ENCODE measurements at regions not wholly inside any gene's neighbourhood (a gene's known extent, or its start where the extent isn't known, plus 50 kb on each side); places are given as distances from the start of the nearest gene placed in this dataset.

DNA sequence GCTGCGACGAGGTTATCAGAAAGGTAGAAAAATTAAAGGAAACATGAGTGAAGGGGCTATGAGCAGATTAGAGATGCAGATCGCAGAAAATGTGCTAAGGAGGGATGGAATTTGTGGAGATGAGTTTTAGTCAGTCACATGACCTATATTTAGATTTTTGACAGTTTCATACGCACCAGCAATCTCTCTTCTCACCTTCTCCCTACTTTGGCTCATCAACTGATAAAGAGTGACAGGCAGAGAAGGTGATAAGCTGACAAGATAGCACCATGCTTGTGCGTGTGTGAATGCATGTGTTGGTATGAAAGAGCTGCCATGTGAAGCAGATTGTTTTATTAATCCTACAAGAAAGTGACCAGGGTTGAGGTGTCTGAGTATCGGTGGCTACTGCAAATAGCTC lies 252.6 kb downstream of the RAP2A start:
- Histone ChIP-seq H3K27ac (no peak overlapping the region), H3K4me3 (no peak overlapping the region), H3K4me1 (no peaks in the 10 kb centered on the region), H3K27me3 (no peaks in the 10 kb centered on the region), H3K36me3 (no peaks in the 10 kb centered on the region), H3K9me3 (no peaks in the 10 kb centered on the region)
- TF ChIP-seq, protein P1, sequence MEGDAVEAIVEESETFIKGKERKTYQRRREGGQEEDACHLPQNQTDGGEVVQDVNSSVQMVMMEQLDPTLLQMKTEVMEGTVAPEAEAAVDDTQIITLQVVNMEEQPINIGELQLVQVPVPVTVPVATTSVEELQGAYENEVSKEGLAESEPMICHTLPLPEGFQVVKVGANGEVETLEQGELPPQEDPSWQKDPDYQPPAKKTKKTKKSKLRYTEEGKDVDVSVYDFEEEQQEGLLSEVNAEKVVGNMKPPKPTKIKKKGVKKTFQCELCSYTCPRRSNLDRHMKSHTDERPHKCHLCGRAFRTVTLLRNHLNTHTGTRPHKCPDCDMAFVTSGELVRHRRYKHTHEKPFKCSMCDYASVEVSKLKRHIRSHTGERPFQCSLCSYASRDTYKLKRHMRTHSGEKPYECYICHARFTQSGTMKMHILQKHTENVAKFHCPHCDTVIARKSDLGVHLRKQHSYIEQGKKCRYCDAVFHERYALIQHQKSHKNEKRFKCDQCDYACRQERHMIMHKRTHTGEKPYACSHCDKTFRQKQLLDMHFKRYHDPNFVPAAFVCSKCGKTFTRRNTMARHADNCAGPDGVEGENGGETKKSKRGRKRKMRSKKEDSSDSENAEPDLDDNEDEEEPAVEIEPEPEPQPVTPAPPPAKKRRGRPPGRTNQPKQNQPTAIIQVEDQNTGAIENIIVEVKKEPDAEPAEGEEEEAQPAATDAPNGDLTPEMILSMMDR (IDR thresholded peaks at IDR 0.05), result no peak
- TF ChIP-seq POLR2A (IDR thresholded peaks at IDR 0.05), result no peak
- 75 to 81% methylated on average over 6 of the region's 6 CpGs for WGBS, 2 donors
- DNase-seq, result no peak
- intact Hi-C loops (cut with DNase I), result no loop called here

GRCh38 chr13:97692628-97693027 lies 258.7 kb downstream of the RAP2A start:
- Histone ChIP-seq H3K27me3 (no peaks in the 10 kb centered on the region), H3K9me3 (no peaks in the 10 kb centered on the region), H3K36me3 (no peaks in the 10 kb centered on the region), H3K27ac (no peak overlapping the region), H3K4me3 (no peak overlapping the region), H3K4me1 (no peaks in the 10 kb centered on the region)
- no peak for DNase-seq
- WGBS, 2 donors, result 69 to 80% methylated on average over 2 of the region's 2 CpGs
- intact Hi-C loops (cut with DNase I), result no loop called here
- TF ChIP-seq, protein P1 (IDR thresholded peaks at IDR 0.05), result no peak
- TF ChIP-seq POLR2A (IDR thresholded peaks at IDR 0.05), result no peak

DNA sequence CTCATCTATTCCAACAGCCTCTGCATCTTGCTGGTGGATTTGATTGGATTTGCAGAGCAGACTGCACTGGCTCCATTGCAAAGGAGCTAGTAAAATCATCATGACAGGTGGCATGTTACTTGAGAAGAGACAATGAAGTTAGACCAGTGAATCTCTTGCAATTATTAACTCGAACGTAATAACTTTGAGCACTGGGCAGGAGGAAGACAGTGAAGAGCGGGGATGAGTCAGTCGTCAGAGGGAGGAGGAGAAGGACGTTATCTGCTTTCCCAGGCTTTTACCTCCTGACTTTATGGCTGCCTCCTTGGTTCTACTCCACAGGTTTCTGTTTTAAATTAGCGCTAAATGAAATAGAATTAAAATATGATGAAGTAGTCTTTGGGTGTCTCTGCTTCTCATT lies 257.8 kb upstream of the IPO5 start:
- no peaks in the 10 kb centered on the region for H3K4me1 ChIP-seq
- H3K9me3 ChIP-seq, result no peaks in the 10 kb centered on the region
- no peak for DNase-seq
- intact Hi-C loops (cut with DNase I), result no loop called here
- H3K4me3 ChIP-seq, result no peak overlapping the region
- no peaks in the 10 kb centered on the region for H3K36me3 ChIP-seq
- WGBS, 2 donors, result 68 to 85% methylated on average over 6 of the region's 6 CpGs
- TF ChIP-seq POLR2A (IDR thresholded peaks at IDR 0.05), result no peak
- TF ChIP-seq, protein P1 (IDR thresholded peaks at IDR 0.05), result no peak
- H3K27me3 ChIP-seq, result no peaks in the 10 kb centered on the region
- no peak overlapping the region for H3K27ac ChIP-seq

DNA sequence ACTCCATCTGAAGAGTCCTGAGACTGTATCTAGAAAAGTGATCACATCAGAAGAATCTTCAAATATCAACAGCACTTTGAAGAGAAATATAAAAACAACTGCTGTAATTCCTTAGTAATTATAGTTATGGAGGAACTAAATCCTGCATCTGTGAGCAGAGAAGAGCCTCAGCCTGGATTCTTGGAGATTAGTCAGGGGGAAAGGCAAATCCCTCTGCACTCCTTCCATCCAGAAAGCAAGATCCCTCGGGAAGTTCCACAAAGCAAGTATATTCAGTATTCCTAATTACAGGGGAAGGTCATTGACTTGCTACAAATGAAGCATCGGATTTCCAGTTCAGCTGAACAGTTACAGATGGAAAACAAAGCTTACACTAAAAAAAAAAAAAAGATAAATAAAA lies 256.6 kb upstream of the IPO5 start:
- no peaks in the 10 kb centered on the region for H3K27me3 ChIP-seq
- intact Hi-C loops (cut with DNase I), result no loop called here
- H3K27ac ChIP-seq, result no peak overlapping the region
- H3K4me3 ChIP-seq, result no peak overlapping the region
- TF ChIP-seq POLR2A (IDR thresholded peaks at IDR 0.05), result no peak
- TF ChIP-seq, protein P1 (IDR thresholded peaks at IDR 0.05), result no peak
- no peaks in the 10 kb centered on the region for H3K9me3 ChIP-seq
- DNase-seq, result no peak
- no peaks in the 10 kb centered on the region for H3K36me3 ChIP-seq
- 35 to 46% methylated on average over 2 of the region's 2 CpGs for WGBS, 2 donors
- H3K4me1 ChIP-seq, result no peaks in the 10 kb centered on the region

DNA sequence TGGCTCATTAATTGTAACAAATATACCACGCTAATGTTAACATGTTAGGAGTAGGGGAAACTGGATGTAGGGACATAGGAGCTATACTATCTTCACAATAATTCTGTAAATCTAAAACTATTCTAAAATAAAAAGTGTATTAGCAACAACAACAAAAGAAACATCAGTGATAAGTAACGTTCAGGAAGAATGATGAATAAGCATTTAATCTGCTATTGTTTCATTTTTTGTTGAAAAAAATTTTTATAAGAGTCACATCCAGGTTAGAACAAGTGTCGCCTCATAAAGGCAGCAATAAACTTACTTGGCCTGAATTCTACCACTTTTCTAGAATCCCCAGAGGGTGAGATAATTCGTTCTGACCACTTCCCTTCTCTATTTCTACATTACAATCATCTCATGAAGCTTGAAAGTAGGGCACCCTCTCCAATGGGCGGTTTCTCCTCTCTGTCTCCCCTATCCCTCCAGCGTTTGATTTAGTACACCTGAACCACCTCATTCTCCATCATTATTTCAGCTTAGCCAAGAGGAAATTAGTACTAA lies 253.1 kb upstream of the IPO5 start:
- DNase-seq, result no peak
- H3K27ac ChIP-seq, result no peak overlapping the region
- no peaks in the 10 kb centered on the region for H3K27me3 ChIP-seq
- no peaks in the 10 kb centered on the region for H3K36me3 ChIP-seq
- TF ChIP-seq POLR2A (IDR thresholded peaks at IDR 0.05), result no peak
- TF ChIP-seq, protein P1 (IDR thresholded peaks at IDR 0.05), result no peak
- no peaks in the 10 kb centered on the region for H3K9me3 ChIP-seq
- intact Hi-C loops (cut with DNase I), result no loop called here
- WGBS, 2 donors, result 56 to 57% methylated on average over 6 of the region's 6 CpGs
- no peaks in the 10 kb centered on the region for H3K4me1 ChIP-seq
- H3K4me3 ChIP-seq, result no peak overlapping the region

Data from esophagus squamous epithelium (tissue), 5 donors.